Activated CD8-positive, alpha-beta memory T cell treated with anti-CD3 and anti-CD28 coated beads, Interleukin-2, amount 10 ng/mL, durations not matched to agents 7 days and 5 days (primary cell): ENCODE measurements at regions not wholly inside any gene's neighbourhood (a gene's known extent, or its start where the extent isn't known, plus 50 kb on each side); places are given as distances from the start of the nearest gene placed in this dataset.
"Not testable (repeated sequence)": the region's sequence is repeated elsewhere in the genome, so short reads cannot be mapped to it uniquely, and the experiment has no call there.

Experiments used
- ATAC-seq: fragments of 150-1000 bp; cut with Tn5 transposase; one replicate; pipeline ENCODE4 v1.10.0; 2021; ENCODE audit warnings: moderate library complexity
- CTCF ChIA-PET: fragments of 350-600 bp; sonication (Branson Sonifier 250); formaldehyde crosslinking; loops from one replicate; lab custom pipeline; 2021; ENCODE audit warnings: antibody characterized with exemption; lab: Charles Lee
- DNase-seq: peaks from one replicate; pipeline ENCODE4 v3.0.0-alpha.2; 2020
- H3K27ac Mint-ChIP-seq: one replicate; pipeline ENCODE4 v1.8.0; 2021; ENCODE audit warnings: mild to moderate bottlenecking, mixed read lengths
- H3K27me3 Mint-ChIP-seq: one replicate; pipeline ENCODE4 v1.8.0; 2021; ENCODE audit warnings: mixed read lengths
- H3K36me3 Mint-ChIP-seq: one replicate; pipeline ENCODE4 v1.8.0; 2021; ENCODE audit warnings: mild to moderate bottlenecking, mixed read lengths
- H3K4me1 Mint-ChIP-seq: one replicate; pipeline ENCODE4 v1.8.0; 2021; ENCODE audit warnings: mixed read lengths
- H3K4me3 Mint-ChIP-seq: one replicate; pipeline ENCODE4 v1.8.0; 2021; ENCODE audit warnings: mild to moderate bottlenecking, moderate library complexity, mixed read lengths
- H3K9me3 Mint-ChIP-seq: one replicate; pipeline ENCODE4 v1.8.0; 2022; ENCODE audit warnings: low read depth, mixed read lengths

DNA sequence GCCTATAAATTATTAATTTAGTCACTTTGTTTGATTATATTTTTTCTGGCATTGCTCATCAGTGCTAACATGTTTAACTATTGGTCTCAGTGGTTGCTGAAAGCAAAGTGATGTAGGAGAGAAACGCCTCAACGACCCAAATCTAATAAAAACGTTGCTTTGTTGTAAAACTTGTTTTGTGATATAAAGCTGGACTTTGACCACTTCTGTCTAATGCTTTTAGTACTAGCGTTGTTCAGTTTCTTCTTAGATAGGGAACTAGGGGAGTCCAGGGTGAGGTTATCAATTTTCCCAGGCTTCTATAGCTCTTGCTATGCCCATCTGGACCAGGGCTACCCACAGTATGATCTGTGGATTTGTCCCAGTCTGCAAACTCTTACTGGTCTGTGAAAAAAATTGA is 80.6 kb upstream of the TBC1D5 start:
- H3K9me3 Mint-ChIP-seq: no peaks in the 10 kb centered on the region
- ATAC-seq (no peak), DNase-seq (no peak)
- H3K27ac Mint-ChIP-seq: no peak overlapping the region
- peaks cover 40% of the 10 kb centered on the region for H3K27me3 Mint-ChIP-seq
- H3K4me3 Mint-ChIP-seq: no peak overlapping the region
- CTCF ChIA-PET: interaction anchor here (1.7 kb wide), 1 partner anchor 18 kb away, joined by 5 read pairs; no protein-coding TSS in a partner anchor
- H3K4me1 Mint-ChIP-seq: no peaks in the 10 kb centered on the region
- H3K36me3 Mint-ChIP-seq: no peaks in the 10 kb centered on the region

- Mint-ChIP-seq H3K4me1 (no peaks in the 10 kb centered on the region), H3K36me3 (no peaks in the 10 kb centered on the region), H3K27ac (no peak overlapping the region), H3K27me3 (peaks cover 26% of the 10 kb centered on the region), H3K9me3 (no peaks in the 10 kb centered on the region), H3K4me3 (no peak overlapping the region)
- DNase-seq: no peak
- ATAC-seq: no peak
- CTCF ChIA-PET: no interaction called here
Observed at GRCh38 chr3:17820704-17821103, 78.3 kb upstream of the TBC1D5 start.

- H3K27ac Mint-ChIP-seq: no peak overlapping the region
- H3K36me3 Mint-ChIP-seq: no peaks in the 10 kb centered on the region
- H3K4me1 Mint-ChIP-seq: no peaks in the 10 kb centered on the region
- no peak for DNase-seq
- CTCF ChIA-PET: no interaction called here
- peaks cover 22% of the 10 kb centered on the region for H3K27me3 Mint-ChIP-seq
- H3K9me3 Mint-ChIP-seq: no peaks in the 10 kb centered on the region
- no peak for ATAC-seq
- no peak overlapping the region for H3K4me3 Mint-ChIP-seq
Observed at GRCh38 chr3:17820275-17820674, 77.8 kb upstream of the TBC1D5 start.

DNA sequence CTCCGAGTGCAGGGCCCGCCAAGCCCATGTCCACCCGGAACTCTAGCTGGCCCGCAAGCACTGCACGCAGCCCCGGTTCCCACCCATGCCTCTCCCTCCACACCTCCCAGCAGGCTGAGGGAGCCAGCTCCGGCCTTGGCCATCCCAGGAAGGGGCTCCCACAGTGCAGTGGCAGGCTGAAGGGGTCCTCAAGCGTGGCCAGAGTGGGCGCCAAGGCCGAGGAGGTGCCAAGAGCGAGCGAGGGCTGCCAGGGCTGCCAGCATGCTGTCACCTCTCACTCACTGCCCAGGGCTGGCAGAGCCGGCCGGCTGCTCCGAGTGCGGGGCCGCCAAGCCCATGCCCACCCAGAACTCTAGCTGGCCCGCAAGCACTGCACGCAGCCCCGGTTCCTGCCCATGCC is 75.5 kb upstream of the TBC1D5 start:
- ATAC-seq, CTCF ChIA-PET, H3K27ac Mint-ChIP-seq, H3K27me3 Mint-ChIP-seq, H3K9me3 Mint-ChIP-seq, H3K4me3 Mint-ChIP-seq, H3K36me3 Mint-ChIP-seq, H3K4me1 Mint-ChIP-seq, DNase-seq: not testable (repeated sequence)

DNA sequence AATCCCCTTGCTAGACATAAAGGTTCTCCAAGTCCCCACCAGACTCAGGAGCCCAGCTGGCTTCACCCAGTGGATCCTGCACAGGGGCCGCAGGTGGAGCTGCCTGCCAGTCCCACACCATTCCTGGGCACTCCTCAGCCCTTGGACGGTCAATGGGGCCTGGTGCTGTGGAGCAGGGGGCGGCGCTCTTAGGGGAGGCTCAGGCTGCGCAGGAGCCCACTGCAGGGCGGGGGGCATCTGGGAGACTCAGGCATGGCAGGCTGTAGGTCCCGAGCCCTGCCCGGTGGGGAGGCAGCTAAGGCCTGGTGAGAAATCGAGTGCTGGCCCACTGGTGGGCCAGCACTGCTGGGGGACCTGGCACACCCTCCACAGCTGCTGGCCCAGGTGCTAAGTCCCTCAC is 75.1 kb upstream of the TBC1D5 start:
- no peak overlapping the region for H3K27ac Mint-ChIP-seq
- CTCF ChIA-PET: no interaction called here

GRCh38 chr3:17816839-17817238 is 74.4 kb upstream of the TBC1D5 start:
- H3K27me3 Mint-ChIP-seq, ATAC-seq, H3K36me3 Mint-ChIP-seq, H3K9me3 Mint-ChIP-seq, DNase-seq, H3K27ac Mint-ChIP-seq, H3K4me1 Mint-ChIP-seq, CTCF ChIA-PET, H3K4me3 Mint-ChIP-seq: not testable (repeated sequence)

More for the DNA sequence above, 75.1 kb upstream of the TBC1D5 start:
- Mint-ChIP-seq H3K4me1 (no peaks in the 10 kb centered on the region), H3K4me3 (no peak overlapping the region), H3K27me3 (peaks cover 7% of the 10 kb centered on the region), H3K9me3 (no peaks in the 10 kb centered on the region), H3K36me3 (no peaks in the 10 kb centered on the region)
- no peak for ATAC-seq
- no peak for DNase-seq

DNA sequence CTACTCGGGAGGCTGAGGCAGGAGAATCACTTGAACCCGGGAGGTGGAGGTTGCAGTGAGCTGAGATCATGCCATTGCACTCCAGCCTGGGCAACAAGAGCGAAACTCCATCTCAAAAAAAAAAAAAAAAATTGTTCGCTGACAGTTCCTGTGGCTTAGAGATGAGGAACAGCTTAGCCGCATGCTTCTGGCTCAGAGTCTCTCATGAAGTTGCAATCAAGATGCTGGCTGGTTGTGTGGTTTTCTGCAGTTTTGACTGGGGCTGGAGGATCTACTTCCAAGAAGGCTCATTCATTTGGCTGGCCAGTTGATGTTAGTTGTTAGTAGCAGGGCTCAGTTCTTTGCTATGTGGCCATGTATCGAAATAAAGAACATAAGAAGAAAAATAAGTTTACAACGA is 69.9 kb upstream of the TBC1D5 start:
- H3K27me3 Mint-ChIP-seq: peaks cover 21% of the 10 kb centered on the region
- H3K4me3 Mint-ChIP-seq, H3K4me1 Mint-ChIP-seq, H3K9me3 Mint-ChIP-seq, H3K36me3 Mint-ChIP-seq, ATAC-seq, H3K27ac Mint-ChIP-seq, DNase-seq, CTCF ChIA-PET: not testable (repeated sequence)

DNA sequence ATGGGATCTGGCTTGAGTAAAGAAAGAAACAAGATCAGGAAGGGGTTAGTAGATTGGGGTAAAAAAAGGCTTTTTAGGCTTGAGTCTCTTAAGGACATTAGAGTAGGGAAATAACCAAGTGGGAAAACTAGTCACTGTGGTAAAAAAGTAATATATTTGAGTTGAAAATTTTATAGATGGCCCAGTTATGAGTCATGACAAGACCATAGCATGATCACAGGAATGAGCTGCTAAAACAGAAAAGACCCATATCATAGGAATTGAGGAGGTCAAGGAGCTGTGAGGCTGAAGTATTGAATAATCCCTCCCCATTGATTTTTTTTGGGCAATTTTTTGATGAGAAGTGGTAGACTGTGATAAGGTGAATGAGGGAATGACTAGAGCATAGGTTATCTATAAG is 69.2 kb upstream of the TBC1D5 start:
- ATAC-seq: no peak
- H3K4me1 Mint-ChIP-seq: peaks cover 3% of the 10 kb centered on the region
- H3K36me3 Mint-ChIP-seq: peaks cover 2% of the 10 kb centered on the region
- peaks cover 21% of the 10 kb centered on the region for H3K27me3 Mint-ChIP-seq
- H3K9me3 Mint-ChIP-seq: no peaks in the 10 kb centered on the region
- DNase-seq: no peak
- no peak overlapping the region for H3K4me3 Mint-ChIP-seq
- CTCF ChIA-PET: no interaction called here
- no peak overlapping the region for H3K27ac Mint-ChIP-seq

DNA sequence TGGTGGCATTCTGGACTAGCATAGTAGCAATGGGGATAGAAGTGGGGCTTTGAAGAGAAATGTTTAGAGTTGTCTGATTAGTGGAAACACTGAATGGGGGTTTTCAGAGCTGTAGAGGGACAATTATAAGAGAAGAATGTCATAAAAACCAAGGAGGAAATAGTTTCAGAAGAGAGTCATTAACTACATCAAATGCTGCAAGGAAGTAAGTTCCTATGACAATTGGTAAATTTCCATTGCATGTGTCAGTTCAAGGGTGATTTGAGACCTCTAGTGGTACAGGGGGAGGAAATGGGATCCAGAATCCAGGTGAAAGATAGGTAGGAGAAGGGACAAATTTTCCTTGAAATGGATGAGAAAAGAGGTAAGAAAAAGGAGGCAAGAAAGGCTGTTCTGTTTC is 68.3 kb upstream of the TBC1D5 start:
- DNase-seq: no peak
- Mint-ChIP-seq H3K4me1 (peaks cover 11% of the 10 kb centered on the region), H3K27me3 (peaks cover 21% of the 10 kb centered on the region), H3K36me3 (peaks cover 4% of the 10 kb centered on the region), H3K27ac (no peak overlapping the region), H3K9me3 (no peaks in the 10 kb centered on the region), H3K4me3 (no peak overlapping the region)
- ATAC-seq: no peak
- CTCF ChIA-PET: no interaction called here

DNA sequence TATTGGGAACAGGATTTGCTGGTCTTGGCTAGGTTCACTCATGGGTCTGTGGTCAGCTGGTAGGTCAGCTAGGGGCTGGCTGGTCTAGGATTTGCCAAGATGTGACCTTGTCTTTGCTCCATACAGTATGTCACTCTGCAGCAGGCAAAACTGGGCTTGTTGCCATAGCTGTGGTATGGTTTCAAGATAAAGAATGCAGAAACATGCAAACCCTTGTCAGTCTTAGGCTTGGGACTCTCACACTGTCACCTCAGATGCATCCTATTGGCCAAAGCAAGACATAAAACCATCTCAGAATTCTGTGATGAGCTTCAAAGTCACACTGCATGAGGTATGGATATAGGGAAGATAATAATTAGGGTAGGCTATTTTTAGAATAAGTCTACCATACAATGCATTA is 66.6 kb upstream of the TBC1D5 start:
- ATAC-seq: no peak
- H3K36me3 Mint-ChIP-seq: peaks cover 4% of the 10 kb centered on the region
- no peak overlapping the region for H3K27ac Mint-ChIP-seq
- no peak overlapping the region for H3K4me3 Mint-ChIP-seq
- peaks cover 21% of the 10 kb centered on the region for H3K27me3 Mint-ChIP-seq
- CTCF ChIA-PET: interaction anchor here (1.1 to 1.3 kb wide), 2 partner anchors 15 to 32 kb away, joined by 3 to 6 read pairs; no protein-coding TSS in a partner anchor
- H3K9me3 Mint-ChIP-seq: no peaks in the 10 kb centered on the region
- peaks cover 11% of the 10 kb centered on the region for H3K4me1 Mint-ChIP-seq
- DNase-seq: no peak

GRCh38 chr3:17806876-17807275 is 64.4 kb upstream of the TBC1D5 start:
- H3K4me1 Mint-ChIP-seq: peaks cover 11% of the 10 kb centered on the region

GRCh38 chr3:17806201-17806600 is 63.8 kb upstream of the TBC1D5 start:
- DNase-seq: peak; percentile 49
- no peak overlapping the region for H3K27ac Mint-ChIP-seq
- ATAC-seq: peak; percentile 53

More at GRCh38 chr3:17806876-17807275, 64.4 kb upstream of the TBC1D5 start:
- peaks cover 21% of the 10 kb centered on the region for H3K27me3 Mint-ChIP-seq
- CTCF ChIA-PET: no interaction called here
- ATAC-seq: no peak
- H3K27ac Mint-ChIP-seq: no peak overlapping the region
- H3K36me3 Mint-ChIP-seq: peaks cover 4% of the 10 kb centered on the region
- H3K4me3 Mint-ChIP-seq: no peak overlapping the region
- no peaks in the 10 kb centered on the region for H3K9me3 Mint-ChIP-seq
- DNase-seq: no peak

GRCh38 chr3:17805461-17805940 is 63.1 kb upstream of the TBC1D5 start:
- H3K9me3 Mint-ChIP-seq: no peaks in the 10 kb centered on the region
- CTCF ChIA-PET: no interaction called here
- H3K27me3 Mint-ChIP-seq: peaks cover 19% of the 10 kb centered on the region
- DNase-seq: no peak
- peaks cover 2% of the 10 kb centered on the region for H3K36me3 Mint-ChIP-seq
- no peak overlapping the region for H3K27ac Mint-ChIP-seq
- peaks cover 11% of the 10 kb centered on the region for H3K4me1 Mint-ChIP-seq
- no peak for ATAC-seq
- H3K4me3 Mint-ChIP-seq: no peak overlapping the region

More at GRCh38 chr3:17806201-17806600, 63.8 kb upstream of the TBC1D5 start:
- Mint-ChIP-seq H3K36me3 (peaks cover 2% of the 10 kb centered on the region), H3K27me3 (peaks cover 21% of the 10 kb centered on the region), H3K9me3 (no peaks in the 10 kb centered on the region), H3K4me3 (no peak overlapping the region), H3K4me1 (peaks cover 11% of the 10 kb centered on the region)
- CTCF ChIA-PET: no interaction called here

- CTCF ChIA-PET: no interaction called here
- peaks cover 11% of the 10 kb centered on the region for H3K4me1 Mint-ChIP-seq
- H3K36me3 Mint-ChIP-seq: peaks cover 3% of the 10 kb centered on the region
- H3K27me3 Mint-ChIP-seq: no peaks in the 10 kb centered on the region
- DNase-seq (no peak), ATAC-seq (no peak)
- no peaks in the 10 kb centered on the region for H3K9me3 Mint-ChIP-seq
- H3K27ac Mint-ChIP-seq: no peak overlapping the region
- no peak overlapping the region for H3K4me3 Mint-ChIP-seq
Observed at GRCh38 chr3:17802950-17803349, 60.5 kb upstream of the TBC1D5 start.
